ENCODE measurements at regions not wholly inside any gene's neighbourhood (a gene's known extent, or its start where the extent isn't known, plus 50 kb on each side); places are given as distances from the start of the nearest gene placed in this dataset.

- CTCF ChIA-PET, result no interaction called here
- no peaks in the 10 kb centered on the region for H3K9me3 Mint-ChIP-seq (ENCODE audit: low read depth, unreplicated experiment)
These were observed 132.9 kb upstream of the CCDC68 start for GRCh38 chr18:55092166-55092565.

GRCh38 chr18:55090564-55091188 lies 131.4 kb upstream of the CCDC68 start:
- no peaks in the 10 kb centered on the region for H3K27me3 Mint-ChIP-seq (ENCODE audit: unreplicated experiment)
- H3K4me1 Mint-ChIP-seq (ENCODE audit: low read depth, unreplicated experiment), result peaks cover 9% of the 10 kb centered on the region
- H3K4me3 Mint-ChIP-seq (ENCODE audit: low read depth, unreplicated experiment), result no peak overlapping the region
- H3K36me3 Mint-ChIP-seq (ENCODE audit: insufficient read depth, unreplicated experiment), result no peaks in the 10 kb centered on the region
- TF ChIP-seq CTCF (IDR thresholded peaks at IDR 0.05; ENCODE audit: unreplicated experiment), result no peak
- DNase-seq, result no peak
- H3K9me3 Mint-ChIP-seq (ENCODE audit: low read depth, unreplicated experiment), result no peaks in the 10 kb centered on the region
- intact Hi-C loops (cut with micrococcal nuclease; ENCODE audit: unreplicated experiment), result no loop called here
- BruUV-seq (replicated peaks), result no TSS peak
- no peak overlapping the region for H3K27ac Mint-ChIP-seq (ENCODE audit: unreplicated experiment)
- CTCF ChIA-PET, result no interaction called here

More at GRCh38 chr18:55092166-55092565, 132.9 kb upstream of the CCDC68 start:
- H3K4me3 Mint-ChIP-seq (ENCODE audit: low read depth, unreplicated experiment), result no peak overlapping the region
- H3K27ac Mint-ChIP-seq (ENCODE audit: unreplicated experiment), result no peak overlapping the region
- TF ChIP-seq CTCF (IDR thresholded peaks at IDR 0.05; ENCODE audit: unreplicated experiment), result no peak
- DNase-seq, result no peak
- H3K27me3 Mint-ChIP-seq (ENCODE audit: unreplicated experiment), result no peaks in the 10 kb centered on the region
- H3K36me3 Mint-ChIP-seq (ENCODE audit: insufficient read depth, unreplicated experiment), result no peaks in the 10 kb centered on the region
- H3K4me1 Mint-ChIP-seq (ENCODE audit: low read depth, unreplicated experiment), result peaks cover 20% of the 10 kb centered on the region
- no TSS peak for BruUV-seq (replicated peaks)
- intact Hi-C loops (cut with micrococcal nuclease; ENCODE audit: unreplicated experiment), result no loop called here

- intact Hi-C loops (cut with micrococcal nuclease; ENCODE audit: unreplicated experiment), result no loop called here
- H3K27ac Mint-ChIP-seq (ENCODE audit: unreplicated experiment), result no peak overlapping the region
- CTCF ChIA-PET, result no interaction called here
- no peaks in the 10 kb centered on the region for H3K36me3 Mint-ChIP-seq (ENCODE audit: insufficient read depth, unreplicated experiment)
- no peak overlapping the region for H3K4me3 Mint-ChIP-seq (ENCODE audit: low read depth, unreplicated experiment)
- H3K4me1 Mint-ChIP-seq (ENCODE audit: low read depth, unreplicated experiment), result peaks cover under 1% of the 10 kb centered on the region
- TF ChIP-seq CTCF (IDR thresholded peaks at IDR 0.05; ENCODE audit: unreplicated experiment), result no peak
- DNase-seq, result no peak
- no peaks in the 10 kb centered on the region for H3K9me3 Mint-ChIP-seq (ENCODE audit: low read depth, unreplicated experiment)
- no TSS peak for BruUV-seq (replicated peaks)
- H3K27me3 Mint-ChIP-seq (ENCODE audit: unreplicated experiment), result no peaks in the 10 kb centered on the region
These were observed 130.3 kb upstream of the CCDC68 start for GRCh38 chr18:55089610-55090009.

- intact Hi-C loops (cut with micrococcal nuclease; ENCODE audit: unreplicated experiment), result no loop called here
- H3K36me3 Mint-ChIP-seq (ENCODE audit: insufficient read depth, unreplicated experiment), result no peaks in the 10 kb centered on the region
- no peak for DNase-seq
- H3K4me1 Mint-ChIP-seq (ENCODE audit: low read depth, unreplicated experiment), result no peaks in the 10 kb centered on the region
- BruUV-seq (replicated peaks), result no TSS peak
- H3K9me3 Mint-ChIP-seq (ENCODE audit: low read depth, unreplicated experiment), result no peaks in the 10 kb centered on the region
- CTCF ChIA-PET, result no interaction called here
- no peak overlapping the region for H3K27ac Mint-ChIP-seq (ENCODE audit: unreplicated experiment)
- no peaks in the 10 kb centered on the region for H3K27me3 Mint-ChIP-seq (ENCODE audit: unreplicated experiment)
- no peak for TF ChIP-seq CTCF (IDR thresholded peaks at IDR 0.05; ENCODE audit: unreplicated experiment)
- H3K4me3 Mint-ChIP-seq (ENCODE audit: low read depth, unreplicated experiment), result no peak overlapping the region
These were observed 129.3 kb upstream of the CCDC68 start for GRCh38 chr18:55088561-55088960.

All from Calu3 (cell line).